22Rv1 (cell line): ENCODE measurements at regions not wholly inside any gene's neighbourhood (a gene's known extent, or its start where the extent isn't known, plus 50 kb on each side); places are given as distances from the start of the nearest gene placed in this dataset.
"Not testable (repeated sequence)": the region's sequence is repeated elsewhere in the genome, so short reads cannot be mapped to it uniquely, and the experiment has no call there.

Experiments used
- H3K27ac ChIP-seq: fragments of 450-650 bp; 2 replicates; pipeline ENCODE4 v1.5.1; 2017
- ZFX ChIP-seq: fragments of 450-650 bp; IDR thresholded peaks from 2 replicates; pipeline ENCODE4 v1.6.1; 2017; ENCODE audit warnings: antibody characterized with exemption, borderline replicate concordance
- TF ChIP-seq, protein P1 (sequence below): fragments of 450-650 bp; IDR thresholded peaks from 2 replicates; pipeline ENCODE4 v1.5.1; 2017; ENCODE audit warnings: mild to moderate bottlenecking

DNA sequence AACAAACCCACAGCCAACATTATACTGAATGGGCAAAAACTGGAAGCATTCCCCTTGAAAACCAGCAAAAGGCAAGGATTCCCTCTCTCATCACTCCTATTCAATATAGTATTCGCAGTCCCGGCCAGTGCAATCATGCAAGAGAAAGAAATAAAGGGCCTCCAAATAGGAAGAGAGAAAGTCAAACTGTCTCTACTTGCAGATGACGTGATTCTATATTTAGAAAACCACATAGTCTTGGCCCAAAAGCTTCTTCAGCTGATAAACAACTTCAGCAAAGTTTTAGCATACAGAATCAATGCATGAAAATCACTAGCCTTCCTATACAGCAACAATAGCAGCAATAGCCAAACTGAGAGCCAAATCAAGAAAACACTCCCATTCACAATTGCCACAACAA, 333.7 kb upstream of the EDIL3 start:
- TF ChIP-seq, protein P1, sequence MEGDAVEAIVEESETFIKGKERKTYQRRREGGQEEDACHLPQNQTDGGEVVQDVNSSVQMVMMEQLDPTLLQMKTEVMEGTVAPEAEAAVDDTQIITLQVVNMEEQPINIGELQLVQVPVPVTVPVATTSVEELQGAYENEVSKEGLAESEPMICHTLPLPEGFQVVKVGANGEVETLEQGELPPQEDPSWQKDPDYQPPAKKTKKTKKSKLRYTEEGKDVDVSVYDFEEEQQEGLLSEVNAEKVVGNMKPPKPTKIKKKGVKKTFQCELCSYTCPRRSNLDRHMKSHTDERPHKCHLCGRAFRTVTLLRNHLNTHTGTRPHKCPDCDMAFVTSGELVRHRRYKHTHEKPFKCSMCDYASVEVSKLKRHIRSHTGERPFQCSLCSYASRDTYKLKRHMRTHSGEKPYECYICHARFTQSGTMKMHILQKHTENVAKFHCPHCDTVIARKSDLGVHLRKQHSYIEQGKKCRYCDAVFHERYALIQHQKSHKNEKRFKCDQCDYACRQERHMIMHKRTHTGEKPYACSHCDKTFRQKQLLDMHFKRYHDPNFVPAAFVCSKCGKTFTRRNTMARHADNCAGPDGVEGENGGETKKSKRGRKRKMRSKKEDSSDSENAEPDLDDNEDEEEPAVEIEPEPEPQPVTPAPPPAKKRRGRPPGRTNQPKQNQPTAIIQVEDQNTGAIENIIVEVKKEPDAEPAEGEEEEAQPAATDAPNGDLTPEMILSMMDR: no peak
- TF ChIP-seq ZFX: no peak
- H3K27ac ChIP-seq: no peak overlapping the region

DNA sequence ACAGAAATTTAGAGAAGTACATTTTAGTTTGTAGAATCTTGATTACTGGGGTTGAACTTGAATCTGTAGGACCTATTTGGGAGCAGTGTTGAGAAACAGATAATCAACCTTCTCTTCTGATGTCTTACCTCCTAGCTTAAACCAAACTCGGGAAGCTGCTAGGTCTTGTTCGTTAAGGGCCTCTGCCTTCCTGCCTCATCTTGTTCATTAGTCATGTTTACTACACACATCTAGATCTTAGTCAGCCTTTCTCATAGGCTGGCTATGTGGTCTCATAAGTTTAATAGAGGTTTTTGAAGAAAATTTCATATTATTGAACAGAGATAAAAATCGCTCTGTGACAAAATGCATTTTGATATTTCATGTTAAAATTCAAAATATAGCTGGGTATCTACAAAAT, 331.0 kb upstream of the EDIL3 start:
- no peak overlapping the region for H3K27ac ChIP-seq
- no peak for TF ChIP-seq ZFX
- TF ChIP-seq, protein P1: no peak

- TF ChIP-seq ZFX: no peak
- TF ChIP-seq, protein P1: no peak
- no peak overlapping the region for H3K27ac ChIP-seq
Measured at GRCh38 chr5:84715091-84715490, 330.4 kb upstream of the EDIL3 start.

DNA sequence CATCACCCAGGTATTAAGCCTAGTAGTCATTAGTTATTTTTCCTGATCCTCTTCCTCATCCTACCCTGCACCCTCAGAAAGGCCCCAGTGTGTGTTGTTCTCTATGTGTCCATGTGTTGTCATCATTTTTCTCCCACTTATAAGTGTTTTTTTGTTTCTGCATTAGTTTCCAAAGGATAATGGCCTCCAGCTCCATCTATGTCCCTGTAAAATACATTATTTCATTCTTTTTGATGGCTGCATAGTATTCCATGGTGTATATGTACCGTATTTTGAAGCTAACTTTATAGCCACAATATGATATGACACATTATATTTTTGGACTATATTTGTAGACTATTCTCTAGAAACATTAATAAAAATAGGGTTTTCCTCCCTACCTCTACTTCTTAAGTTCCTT, 324.4 kb upstream of the EDIL3 start:
- no peak for TF ChIP-seq ZFX
- TF ChIP-seq, protein P1: no peak

GRCh38 chr5:84706678-84707641, 322.3 kb upstream of the EDIL3 start:
- H3K27ac ChIP-seq: no peak overlapping the region
- no peak for TF ChIP-seq ZFX
- TF ChIP-seq, protein P1: no peak

More for the DNA sequence above, 324.4 kb upstream of the EDIL3 start:
- H3K27ac ChIP-seq: no peak overlapping the region

- not testable (repeated sequence) for H3K27ac ChIP-seq
Measured at GRCh38 chr5:84700545-84700944, 315.9 kb upstream of the EDIL3 start.

DNA sequence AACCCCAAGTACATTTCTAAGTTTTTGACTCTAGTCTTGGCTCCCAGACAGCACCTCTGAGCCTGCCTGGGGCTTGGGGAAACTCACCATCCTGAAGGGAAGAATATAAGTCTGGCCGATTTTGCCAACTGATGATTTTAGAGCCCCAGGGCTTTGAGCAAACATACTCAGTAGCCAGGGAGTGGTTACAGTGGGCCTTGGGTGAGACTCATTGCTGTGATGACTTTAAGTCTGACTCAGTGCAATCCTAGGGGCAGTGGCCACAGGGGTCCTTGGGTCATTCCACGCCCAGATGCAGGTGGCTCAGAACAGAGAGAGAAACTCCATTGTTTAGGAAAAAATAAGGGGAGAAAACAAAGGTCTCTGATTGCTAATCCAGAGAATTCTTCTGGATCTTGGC, 312.0 kb upstream of the EDIL3 start:
- no peak for TF ChIP-seq ZFX
- TF ChIP-seq, protein P1: no peak
- H3K27ac ChIP-seq: no peak overlapping the region
